Activated naive CD4-positive, alpha-beta T cell (primary cell): ENCODE measurements at regions not wholly inside any gene's neighbourhood (a gene's known extent, or its start where the extent isn't known, plus 50 kb on each side); places are given as distances from the start of the nearest gene placed in this dataset.

ENCODE experiments used
- DNase-seq, 4 experiments: peaks; one replicate each; lab custom pipeline; 2025; lab: John Stamatoyannopoulos, UW

GRCh38 chr15:88315221-88315878 lies 58.8 kb upstream of the NTRK3 start:
- DNase-seq, result no peak

- DNase-seq, result no peak
These were observed 56.5 kb upstream of the NTRK3 start for GRCh38 chr15:88312941-88313579.

GRCh38 chr15:88309363-88309762 lies 52.8 kb upstream of the NTRK3 start:
- DNase-seq, result no peak

GRCh38 chr15:88307344-88307743 lies 50.8 kb upstream of the NTRK3 start:
- no peak for DNase-seq
